ENCODE measurements at regions not wholly inside any gene's neighbourhood (a gene's known extent, or its start where the extent isn't known, plus 50 kb on each side); places are given as distances from the start of the nearest gene placed in this dataset.

GRCh38 chr4:165814256-165815020, 58.6 kb upstream of the TLL1 start:
- TF ChIP-seq ATF3 (IDR thresholded peaks at IDR 0.05) (no peak), POLR2A (IDR thresholded peaks at IDR 0.05; ENCODE audit: borderline replicate concordance, extremely low read depth, insufficient read depth, insufficient read length) (no peak), CTCF (IDR thresholded peaks at IDR 0.05 in 2 of 3, conservative IDR thresholded peaks at IDR 0.05 in 1 of 3; ENCODE audit: borderline replicate concordance in 1 of 3, insufficient read depth in 1 of 3, low read depth in 2 of 3, low read length in 2 of 3) (no peak), EZH2 (IDR thresholded peaks at IDR 0.05) (no peak), MAX (IDR thresholded peaks at IDR 0.05) (no peak), POLR2AphosphoS5 (IDR thresholded peaks at IDR 0.05; ENCODE audit: low read depth, low read length) (no peak)
